ENCODE measurements at regions not wholly inside any gene's neighbourhood (a gene's known extent, or its start where the extent isn't known, plus 50 kb on each side); places are given as distances from the start of the nearest gene placed in this dataset.
"Not testable (repeated sequence)": the region's sequence is repeated elsewhere in the genome, so short reads cannot be mapped to it uniquely, and the experiment has no call there.

DNA sequence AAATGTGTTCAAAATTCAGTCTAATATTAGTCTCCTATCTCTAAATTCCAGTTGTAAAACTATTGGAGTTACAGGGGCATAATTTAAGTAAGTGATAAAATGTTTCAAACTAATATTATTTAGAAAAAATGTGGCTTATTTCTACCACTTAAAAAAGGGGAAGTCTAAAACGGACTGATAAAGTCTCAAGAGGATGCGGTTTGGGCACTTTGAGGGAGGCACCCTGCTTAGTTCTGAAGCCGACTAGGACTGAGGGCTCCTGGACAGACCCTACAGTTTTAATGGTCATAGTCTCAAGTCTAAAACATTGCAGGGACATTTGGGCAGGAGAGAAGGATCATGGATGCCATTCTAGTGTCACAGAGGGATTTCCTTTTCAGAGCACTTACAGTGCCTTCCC is 566.3 kb downstream of the NR2F2 start:
- DNase-seq (ENCODE audit: low read depth) = no peak

DNA sequence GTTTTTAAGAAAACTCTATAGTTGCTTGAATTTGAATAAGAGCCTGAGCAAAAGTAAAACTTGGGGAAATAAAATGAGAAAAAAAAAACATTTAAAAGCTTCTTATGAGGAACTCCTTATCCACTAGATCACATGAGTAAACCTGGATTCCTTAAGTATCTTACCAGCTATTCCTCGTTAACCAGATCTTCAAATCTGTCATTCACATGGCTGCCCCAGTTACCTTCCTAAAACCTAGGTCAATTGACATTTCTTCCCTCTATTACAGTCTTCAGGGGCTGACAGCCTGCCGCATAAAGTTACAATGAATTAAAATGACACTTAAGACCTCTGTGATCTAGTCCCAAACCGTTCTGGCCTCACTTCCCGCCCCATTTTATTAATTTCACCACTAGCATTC is 583.6 kb downstream of the NR2F2 start:
- DNase-seq (ENCODE audit: low read depth) = no peak

DNA sequence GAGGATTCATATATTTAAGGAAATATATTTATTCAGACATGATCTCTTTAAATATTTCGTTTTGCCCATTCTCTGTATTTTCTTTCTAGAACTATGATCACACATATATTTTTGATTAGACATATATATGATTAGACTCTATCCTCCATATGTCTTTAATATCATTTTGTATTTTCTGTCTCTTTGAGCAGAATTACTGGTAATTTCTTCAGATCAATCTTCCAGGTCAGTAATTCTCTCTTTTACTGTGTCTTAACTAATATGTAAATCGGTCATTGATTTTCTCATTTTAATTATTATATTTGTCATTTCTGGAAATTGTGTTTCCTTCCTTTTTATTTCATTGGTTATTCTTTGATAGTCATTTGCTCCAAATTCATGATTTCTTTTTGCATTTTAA is 586.2 kb downstream of the NR2F2 start:
- no peak for DNase-seq (ENCODE audit: low read depth)

DNA sequence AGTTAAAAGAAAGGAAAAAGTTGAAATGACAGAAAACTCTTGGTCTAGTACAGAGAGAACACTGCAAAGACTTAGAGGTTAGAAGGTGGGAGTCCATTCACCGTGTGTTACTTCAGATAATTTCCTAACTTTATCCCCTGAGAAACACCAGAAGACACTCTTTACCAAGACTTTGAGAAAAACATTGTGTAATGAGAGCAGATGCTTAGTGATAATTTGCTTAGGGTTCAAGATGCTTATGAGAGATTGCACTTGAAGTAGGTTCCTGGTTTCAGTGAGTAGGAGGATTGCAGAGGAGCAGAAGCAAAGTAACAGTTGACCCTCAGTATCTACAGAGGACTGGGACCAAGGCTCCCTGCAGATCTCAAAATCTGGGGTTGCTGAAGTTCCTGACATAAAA is 594.1 kb downstream of the NR2F2 start:
- no peak for DNase-seq (ENCODE audit: low read depth)

DNA sequence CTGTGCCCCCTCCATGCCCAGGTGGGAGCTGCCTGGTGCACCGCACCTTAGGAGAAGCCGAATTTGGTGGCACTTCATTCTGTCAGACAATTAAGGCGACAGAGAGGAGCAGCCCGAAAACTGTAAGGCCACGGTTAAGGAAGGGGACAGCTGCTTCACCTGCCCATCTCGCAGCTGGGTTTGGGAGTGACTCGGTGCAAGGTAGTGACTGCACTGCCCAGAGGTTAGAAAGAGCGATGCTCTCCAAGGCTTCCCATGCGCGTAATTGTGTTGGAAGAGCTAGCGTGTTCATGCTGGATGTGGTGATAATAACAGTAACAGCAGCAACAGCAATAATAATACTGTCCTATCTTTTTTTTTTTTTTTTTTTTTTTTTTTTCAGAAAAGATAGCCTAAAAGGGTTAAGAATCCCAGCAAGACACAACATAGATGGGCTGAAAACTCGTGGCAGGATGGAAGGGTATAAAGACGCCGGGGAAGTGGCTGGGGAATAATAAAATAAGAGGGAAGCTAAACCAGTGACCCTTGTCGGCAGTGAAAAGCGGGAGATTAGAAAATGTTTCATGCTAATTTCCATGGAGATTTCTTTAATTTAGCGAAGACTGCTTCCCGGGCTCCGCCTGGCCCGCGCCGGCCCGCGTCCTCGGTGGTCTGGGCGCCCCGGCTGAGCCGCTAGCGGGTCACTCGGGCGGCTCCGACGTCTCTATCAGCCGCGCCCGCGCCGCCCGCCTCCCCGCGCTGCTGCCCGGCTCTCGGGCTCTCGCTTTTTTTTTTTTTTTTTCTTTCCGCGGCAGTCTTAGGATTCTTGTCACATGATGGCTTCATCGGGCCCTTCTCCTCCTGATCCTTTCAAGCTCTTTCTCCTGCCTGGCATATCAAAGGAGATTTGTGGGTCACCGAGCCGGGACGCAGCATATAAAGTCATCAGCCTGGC is 617.1 kb downstream of the NR2F2 start:
- DNase-seq (ENCODE audit: low read depth) = peak; percentile 0

DNA sequence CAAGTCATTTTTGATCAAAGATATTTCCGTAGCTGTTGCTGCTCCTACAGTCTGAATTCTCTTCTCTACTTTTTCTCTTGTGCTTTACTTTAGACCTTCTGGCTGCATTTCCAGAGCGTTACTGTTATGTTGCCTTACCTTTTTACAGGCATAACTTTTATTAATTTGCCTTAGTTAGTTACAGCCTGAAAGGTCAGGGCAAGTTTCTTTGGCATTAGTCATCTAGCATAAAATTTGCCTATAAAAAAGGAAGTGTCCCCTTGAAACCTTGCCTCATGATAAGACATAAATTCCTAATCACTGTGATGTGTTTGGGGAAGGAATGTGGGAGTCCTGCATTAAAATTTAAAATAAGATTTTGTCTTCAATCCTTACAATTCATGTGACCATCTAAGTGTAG is 618.5 kb downstream of the NR2F2 start:
- no peak for DNase-seq (ENCODE audit: low read depth)

DNA sequence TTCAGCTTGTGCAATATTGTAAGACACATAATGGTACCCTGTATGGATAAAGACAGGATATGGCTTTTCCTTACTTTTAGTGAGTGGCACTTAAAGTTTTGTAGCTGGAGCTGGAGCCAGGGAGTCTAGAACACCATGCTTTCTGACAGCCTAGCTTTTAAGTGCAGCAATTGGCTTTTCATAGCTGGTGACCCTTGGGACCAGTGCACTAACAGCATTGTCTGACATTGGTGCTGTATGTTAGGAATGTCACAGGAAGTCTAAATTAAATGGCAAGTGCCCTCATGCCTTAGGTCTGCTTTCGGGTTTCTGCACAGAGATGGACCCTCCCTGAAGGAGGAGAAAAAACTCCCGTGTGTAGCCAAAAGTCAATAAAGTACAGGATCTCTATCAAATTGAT is 628.2 kb downstream of the NR2F2 start:
- no peak for DNase-seq (ENCODE audit: low read depth)

DNA sequence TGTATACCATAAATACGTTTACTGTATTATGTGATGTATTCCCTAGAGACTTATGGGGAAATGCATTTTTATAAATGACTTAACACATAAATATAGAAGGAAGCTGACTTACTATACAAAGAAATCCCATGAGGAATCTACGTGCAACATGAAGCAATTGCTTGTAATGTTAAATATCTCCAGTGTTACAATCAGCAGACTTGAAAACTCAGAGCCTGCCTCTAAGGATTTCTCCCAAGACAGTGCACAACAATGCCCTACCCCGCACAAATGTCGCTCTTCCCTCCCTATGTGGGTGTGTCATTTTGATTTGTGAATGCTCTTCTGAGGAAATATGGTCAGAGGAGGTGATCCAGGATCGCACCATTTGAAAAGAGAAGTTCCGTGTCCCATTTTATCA is 629.0 kb downstream of the NR2F2 start:
- DNase-seq (ENCODE audit: low read depth) = no peak

GRCh38 chr15:96960711-96961480 is 630.4 kb downstream of the NR2F2 start:
- DNase-seq (ENCODE audit: low read depth) = no peak

DNA sequence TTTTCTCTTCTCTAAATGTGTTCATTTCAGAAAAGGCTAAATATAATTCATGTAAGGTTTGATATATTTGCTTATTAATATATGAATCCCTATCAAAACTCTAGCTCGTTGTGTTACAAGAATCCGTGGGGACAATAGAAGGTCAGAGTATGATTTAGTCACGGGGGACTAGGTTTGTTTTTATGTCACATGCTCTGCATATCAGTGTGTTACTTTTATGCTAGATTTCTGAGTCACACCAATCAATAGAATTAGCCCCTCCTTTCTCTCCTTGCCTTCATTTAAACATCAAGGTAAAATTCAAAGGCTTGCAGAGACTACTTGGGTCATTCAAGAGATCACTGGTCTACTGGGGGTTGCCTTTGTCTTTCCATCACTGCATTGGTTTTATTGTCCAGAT is 636.1 kb downstream of the NR2F2 start:
- DNase-seq (ENCODE audit: low read depth) = no peak

GRCh38 chr15:96969732-96970710 is 639.5 kb downstream of the NR2F2 start:
- DNase-seq (ENCODE audit: low read depth) = no peak

GRCh38 chr15:96972201-96972600 is 641.7 kb downstream of the NR2F2 start:
- peak; percentile 13 for DNase-seq (ENCODE audit: low read depth)

GRCh38 chr15:96974761-96975160 is 644.3 kb downstream of the NR2F2 start:
- DNase-seq (ENCODE audit: low read depth) = peak; percentile 40

DNA sequence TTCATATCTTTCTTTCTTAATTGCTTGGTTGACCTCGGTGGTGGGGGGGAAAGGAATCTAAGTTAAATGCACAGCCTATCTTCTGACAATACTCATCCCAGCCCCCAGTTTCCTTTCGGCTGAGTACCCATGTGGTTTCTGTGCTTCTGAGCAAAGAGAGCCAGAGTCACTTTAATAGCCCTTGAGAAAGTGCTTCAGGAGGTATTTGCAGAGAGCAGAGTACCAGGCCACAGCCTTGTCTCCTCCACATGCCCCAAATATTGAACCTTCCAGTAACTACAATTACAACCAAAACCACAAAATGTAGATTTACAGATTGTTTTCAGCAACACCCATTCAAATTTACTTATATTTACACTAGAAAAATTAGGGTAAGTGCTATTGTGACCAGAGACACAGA is 647.4 kb downstream of the NR2F2 start:
- no peak for DNase-seq (ENCODE audit: low read depth)

- no peak for DNase-seq (ENCODE audit: low read depth)
Observed at GRCh38 chr15:96978937-96979473, 648.5 kb downstream of the NR2F2 start.

GRCh38 chr15:96984121-96984671 is 653.7 kb downstream of the NR2F2 start:
- DNase-seq (ENCODE audit: low read depth) = not testable (repeated sequence)

DNA sequence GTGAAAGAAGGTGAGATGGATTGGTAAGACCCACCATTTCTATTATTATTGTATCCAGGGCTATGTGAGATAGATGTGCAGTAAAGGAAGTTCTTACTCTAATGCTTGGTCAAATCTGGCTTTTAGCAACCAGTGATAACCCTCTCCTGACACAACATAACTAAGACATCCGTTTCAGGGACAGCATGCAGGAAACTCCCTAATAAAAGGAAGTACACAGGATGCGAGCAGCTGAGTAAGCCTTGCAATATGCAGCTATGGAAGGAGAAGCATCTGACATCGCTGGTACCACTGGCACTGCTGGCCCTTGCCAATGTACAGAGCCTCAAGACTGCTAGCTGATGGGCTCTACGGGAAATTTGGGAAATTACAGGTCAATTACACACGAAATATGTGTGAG is 662.3 kb downstream of the NR2F2 start:
- DNase-seq (ENCODE audit: low read depth) = no peak

GRCh38 chr15:96997538-96997937 is 667.0 kb downstream of the NR2F2 start:
- no peak for DNase-seq (ENCODE audit: low read depth)

DNA sequence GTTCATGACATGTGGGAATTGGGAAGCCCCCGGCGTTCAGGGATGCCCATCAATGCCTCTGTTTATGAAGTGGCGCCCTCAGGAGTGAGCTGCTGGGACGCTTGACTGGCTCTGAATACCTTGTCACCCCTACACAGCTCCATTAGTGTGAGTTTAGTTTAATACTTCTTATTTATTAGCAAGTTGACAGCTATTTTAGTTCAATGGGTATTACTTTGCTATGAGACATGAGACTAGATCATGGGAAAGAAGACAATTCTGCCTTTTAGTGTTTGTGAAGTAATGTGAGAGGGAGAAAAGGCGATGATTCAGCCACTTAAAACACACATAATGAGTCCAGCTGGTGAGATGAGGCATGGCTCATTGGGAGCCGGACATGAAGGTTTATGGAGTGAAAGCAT is 678.5 kb downstream of the NR2F2 start:
- DNase-seq (ENCODE audit: low read depth) = no peak

GRCh38 chr15:97012986-97013385 is 682.5 kb downstream of the NR2F2 start:
- DNase-seq (ENCODE audit: low read depth) = no peak

DNA sequence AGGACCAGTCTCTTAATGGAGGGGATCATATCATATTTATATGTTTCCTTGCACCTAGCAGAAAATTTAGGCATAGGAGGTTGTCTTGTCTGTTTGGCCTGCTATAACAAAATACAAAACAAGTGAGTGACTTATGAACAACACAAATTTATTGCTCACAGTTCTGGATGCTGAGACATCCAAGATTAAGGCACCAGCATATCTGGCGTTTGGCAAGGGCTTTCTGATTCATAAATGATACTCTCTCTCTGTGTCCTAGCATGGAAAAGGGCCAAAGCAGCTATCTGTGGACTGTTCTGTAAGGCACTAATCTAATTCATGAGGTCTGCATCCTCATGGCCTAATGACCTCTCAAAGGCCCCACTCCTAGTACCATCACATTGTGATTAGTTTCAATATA is 683.0 kb downstream of the NR2F2 start:
- DNase-seq (ENCODE audit: low read depth) = no peak

Measured in RPMI7951 (cell line).